ENCODE measurements at regions not wholly inside any gene's neighbourhood (a gene's known extent, or its start where the extent isn't known, plus 50 kb on each side); places are given as distances from the start of the nearest gene placed in this dataset.
"Not testable (repeated sequence)": the region's sequence is repeated elsewhere in the genome, so short reads cannot be mapped to it uniquely, and the experiment has no call there.

GRCh38 chr2:15756882-15757819, 165.5 kb downstream of the DDX1 start:
- H3K36me3 Mint-ChIP-seq (ENCODE audit: low read depth) = no peaks in the 10 kb centered on the region
- no peak for DNase-seq
- peaks cover 1% of the 10 kb centered on the region for H3K27me3 Mint-ChIP-seq
- no peak overlapping the region for H3K27ac Mint-ChIP-seq
- H3K4me3 Mint-ChIP-seq = no peak overlapping the region
- TF ChIP-seq CTCF (IDR thresholded peaks at IDR 0.05) = no peak
- CTCF ChIA-PET = no interaction called here
- POLR2A ChIA-PET = no interaction called here
- no peaks in the 10 kb centered on the region for H3K4me1 Mint-ChIP-seq (ENCODE audit: low read depth)
- H3K9me3 Mint-ChIP-seq = no peaks in the 10 kb centered on the region
- no peak for ATAC-seq
- intact Hi-C loops (cut with micrococcal nuclease) = no loop called here

DNA sequence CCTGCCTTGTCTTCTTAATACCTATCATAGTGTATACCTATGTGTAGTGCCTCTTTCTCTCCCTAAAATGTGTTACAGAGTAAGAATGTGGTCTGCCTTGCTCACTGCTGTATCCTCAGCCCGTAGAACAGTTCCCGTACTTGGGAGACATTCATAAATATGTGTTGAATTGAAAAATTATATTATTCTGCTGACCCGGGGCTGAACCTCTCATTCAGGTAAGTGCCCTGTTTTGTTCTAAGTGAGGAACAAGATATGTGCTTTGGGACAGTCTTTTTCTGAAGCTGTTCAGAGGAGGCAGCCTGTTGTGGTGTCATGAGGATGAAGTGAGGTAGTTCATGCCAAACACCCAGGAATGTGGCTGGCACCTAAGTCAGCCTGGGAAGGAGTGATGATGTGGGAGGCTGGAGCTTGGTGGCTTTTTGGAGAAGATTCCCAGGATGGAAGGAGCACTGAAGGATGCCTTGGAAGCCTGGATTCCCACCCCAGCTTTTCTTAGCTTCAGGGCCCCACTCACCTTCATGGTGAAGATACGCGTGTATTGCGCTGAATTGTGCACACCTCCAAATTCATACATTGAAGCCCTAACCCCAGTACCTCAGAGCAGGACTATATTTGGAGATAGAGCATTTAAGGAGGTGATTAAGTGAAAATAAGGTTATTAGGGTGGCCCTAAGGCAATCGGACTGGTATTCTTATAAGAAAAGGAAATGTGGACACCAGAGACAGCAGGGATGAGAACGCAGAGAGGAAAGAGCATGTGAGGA, 166.3 kb downstream of the DDX1 start:
- ChIA-PET POLR2A (no interaction called here), CTCF (no interaction called here)
- no peaks in the 10 kb centered on the region for H3K9me3 Mint-ChIP-seq

DNA sequence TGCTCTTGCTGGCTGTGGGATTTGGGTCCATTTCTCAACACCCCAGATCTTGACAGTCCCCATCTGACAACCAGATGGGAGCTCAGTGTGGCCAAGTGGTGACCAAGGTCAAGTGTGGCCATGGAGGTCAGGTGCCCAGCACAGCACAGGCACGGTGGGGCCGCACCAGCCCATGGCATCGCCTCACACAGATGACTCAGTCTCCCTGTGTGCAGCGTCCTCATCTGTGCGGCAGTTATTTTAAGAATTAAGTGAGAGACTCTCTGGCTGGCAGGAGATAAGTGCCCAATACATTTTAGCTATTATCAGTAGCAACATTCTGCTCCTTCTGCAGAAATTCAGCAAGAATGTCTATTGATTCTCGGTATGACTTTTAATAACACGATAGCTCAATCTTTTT, 167.2 kb downstream of the DDX1 start:
- ATAC-seq = no peak
- Mint-ChIP-seq H3K4me3 (no peak overlapping the region), H3K4me1 (ENCODE audit: low read depth) (no peaks in the 10 kb centered on the region), H3K36me3 (ENCODE audit: low read depth) (no peaks in the 10 kb centered on the region), H3K9me3 (no peaks in the 10 kb centered on the region), H3K27ac (no peak overlapping the region), H3K27me3 (peaks cover 1% of the 10 kb centered on the region)
- intact Hi-C loops (cut with micrococcal nuclease) = no loop called here
- DNase-seq = no peak
- POLR2A ChIA-PET = no interaction called here
- CTCF ChIA-PET = no interaction called here
- no peak for TF ChIP-seq CTCF (IDR thresholded peaks at IDR 0.05)

More for the DNA sequence above, 166.3 kb downstream of the DDX1 start:
- no peaks in the 10 kb centered on the region for H3K4me1 Mint-ChIP-seq (ENCODE audit: low read depth)
- H3K27ac Mint-ChIP-seq = no peak overlapping the region
- H3K27me3 Mint-ChIP-seq = peaks cover 1% of the 10 kb centered on the region
- ATAC-seq (no peak), DNase-seq (no peak)
- intact Hi-C loops (cut with micrococcal nuclease) = no loop called here
- no peak overlapping the region for H3K4me3 Mint-ChIP-seq
- no peak for TF ChIP-seq CTCF (IDR thresholded peaks at IDR 0.05)
- no peaks in the 10 kb centered on the region for H3K36me3 Mint-ChIP-seq (ENCODE audit: low read depth)

DNA sequence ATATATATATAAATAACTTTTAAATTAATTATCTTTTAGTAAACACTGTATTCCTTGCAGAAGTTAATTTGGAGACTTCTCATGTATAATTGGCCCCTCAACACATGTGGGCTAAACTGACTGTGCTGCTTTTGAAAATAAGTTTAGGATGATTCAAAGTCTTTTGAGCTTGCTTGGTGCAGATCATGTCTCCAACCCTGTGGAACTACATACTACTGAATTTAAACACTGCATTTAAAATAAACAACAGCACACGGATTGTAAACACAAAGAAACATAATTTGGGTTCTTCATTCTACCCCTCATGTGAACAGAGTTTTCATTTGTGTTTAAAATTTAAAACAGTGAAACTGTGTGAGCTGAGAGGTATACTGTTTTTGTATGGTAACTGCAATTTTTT, 167.7 kb downstream of the DDX1 start:
- Mint-ChIP-seq H3K27ac (no peak overlapping the region), H3K4me1 (ENCODE audit: low read depth) (no peaks in the 10 kb centered on the region), H3K36me3 (ENCODE audit: low read depth) (no peaks in the 10 kb centered on the region), H3K9me3 (no peaks in the 10 kb centered on the region), H3K4me3 (no peak overlapping the region), H3K27me3 (peaks cover 1% of the 10 kb centered on the region)
- DNase-seq = no peak
- POLR2A ChIA-PET = no interaction called here
- ATAC-seq = no peak
- no peak for TF ChIP-seq CTCF (IDR thresholded peaks at IDR 0.05)
- intact Hi-C loops (cut with micrococcal nuclease) = no loop called here
- CTCF ChIA-PET = no interaction called here

GRCh38 chr2:15759791-15760190, 168.1 kb downstream of the DDX1 start:
- H3K9me3 Mint-ChIP-seq; H3K4me1 Mint-ChIP-seq (ENCODE audit: low read depth); H3K27me3 Mint-ChIP-seq; H3K27ac Mint-ChIP-seq; H3K36me3 Mint-ChIP-seq (ENCODE audit: low read depth); intact Hi-C loops (cut with micrococcal nuclease); DNase-seq; POLR2A ChIA-PET; ATAC-seq; H3K4me3 Mint-ChIP-seq: not testable (repeated sequence)
- CTCF ChIA-PET = interaction anchor here (0.6 kb wide), 1 partner anchor 242 kb away, joined by 3 read pairs; no protein-coding TSS in a partner anchor

Measured in activated CD8-positive, alpha-beta T cell treated with anti-CD3 and anti-CD28 coated beads for 36 hours (primary cell).